Retinal pigment epithelial cell (primary cell): ENCODE measurements at regions not wholly inside any gene's neighbourhood (a gene's known extent, or its start where the extent isn't known, plus 50 kb on each side); places are given as distances from the start of the nearest gene placed in this dataset.

ENCODE experiments used
- DNase-seq: peaks from one replicate; pipeline ENCODE4 v3.0.0-alpha.2; 2010; ENCODE audit warnings: low read depth
- H3K4me3 ChIP-seq: 2 replicates; pipeline ENCODE4 v1.5.1; 2011; ENCODE audit warnings: mild to moderate bottlenecking, low read length, control low read depth, moderate library complexity
- TF ChIP-seq, protein P1 (sequence below): conservative IDR thresholded peaks from 2 replicates; pipeline ENCODE4 v1.5.1; 2011; ENCODE audit warnings: low read depth, low read length, control low read depth, inconsistent platforms

DNA sequence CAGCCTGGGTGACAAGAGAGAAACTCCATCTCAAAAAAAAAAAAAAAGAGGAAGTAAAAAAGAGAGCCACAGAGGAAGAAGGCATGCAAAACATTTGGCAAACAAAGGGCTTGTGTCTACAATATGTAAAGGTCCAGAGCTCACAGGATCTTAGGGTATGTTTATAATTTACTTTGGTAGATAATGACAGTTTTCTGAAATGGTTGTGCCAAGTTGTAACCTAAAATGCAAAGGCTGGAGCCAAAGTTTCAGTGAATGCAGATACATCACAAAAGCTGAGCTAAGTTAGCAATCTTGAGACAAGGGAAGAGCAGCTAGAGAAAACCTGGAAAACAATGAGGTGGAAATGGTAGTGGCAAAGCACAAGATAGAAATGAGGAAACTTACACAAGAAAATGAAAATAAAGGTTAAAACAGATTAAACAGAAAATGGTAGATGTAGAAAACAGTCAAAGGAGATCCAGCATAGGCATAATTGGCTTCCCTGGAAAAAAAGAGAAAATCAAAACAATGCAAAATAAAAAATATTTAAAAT lies 77.5 kb upstream of the HK2 start:
- TF ChIP-seq, protein P1, sequence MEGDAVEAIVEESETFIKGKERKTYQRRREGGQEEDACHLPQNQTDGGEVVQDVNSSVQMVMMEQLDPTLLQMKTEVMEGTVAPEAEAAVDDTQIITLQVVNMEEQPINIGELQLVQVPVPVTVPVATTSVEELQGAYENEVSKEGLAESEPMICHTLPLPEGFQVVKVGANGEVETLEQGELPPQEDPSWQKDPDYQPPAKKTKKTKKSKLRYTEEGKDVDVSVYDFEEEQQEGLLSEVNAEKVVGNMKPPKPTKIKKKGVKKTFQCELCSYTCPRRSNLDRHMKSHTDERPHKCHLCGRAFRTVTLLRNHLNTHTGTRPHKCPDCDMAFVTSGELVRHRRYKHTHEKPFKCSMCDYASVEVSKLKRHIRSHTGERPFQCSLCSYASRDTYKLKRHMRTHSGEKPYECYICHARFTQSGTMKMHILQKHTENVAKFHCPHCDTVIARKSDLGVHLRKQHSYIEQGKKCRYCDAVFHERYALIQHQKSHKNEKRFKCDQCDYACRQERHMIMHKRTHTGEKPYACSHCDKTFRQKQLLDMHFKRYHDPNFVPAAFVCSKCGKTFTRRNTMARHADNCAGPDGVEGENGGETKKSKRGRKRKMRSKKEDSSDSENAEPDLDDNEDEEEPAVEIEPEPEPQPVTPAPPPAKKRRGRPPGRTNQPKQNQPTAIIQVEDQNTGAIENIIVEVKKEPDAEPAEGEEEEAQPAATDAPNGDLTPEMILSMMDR, result no peak
- H3K4me3 ChIP-seq, result no peak overlapping the region
- no peak for DNase-seq

DNA sequence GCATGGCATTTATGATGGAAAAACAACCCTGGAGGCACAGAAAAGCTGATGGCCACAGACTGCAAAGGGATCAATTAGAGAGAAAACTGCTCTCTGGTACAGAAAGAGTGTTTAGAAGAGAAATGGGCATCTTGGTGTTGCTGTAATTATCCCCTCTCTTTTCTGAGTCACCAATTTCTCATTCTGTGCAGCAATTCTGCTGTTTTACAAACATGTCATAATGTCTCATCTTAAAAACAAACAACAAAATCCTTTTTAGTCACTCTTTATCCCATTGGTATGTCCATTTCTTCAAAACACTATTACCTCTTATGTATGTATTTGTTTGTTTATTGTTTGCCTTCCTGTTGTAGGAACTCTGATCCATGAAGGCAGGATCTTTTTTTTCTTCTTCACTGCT lies 73.9 kb upstream of the HK2 start:
- no peak overlapping the region for H3K4me3 ChIP-seq
- TF ChIP-seq, protein P1, result no peak
- no peak for DNase-seq

DNA sequence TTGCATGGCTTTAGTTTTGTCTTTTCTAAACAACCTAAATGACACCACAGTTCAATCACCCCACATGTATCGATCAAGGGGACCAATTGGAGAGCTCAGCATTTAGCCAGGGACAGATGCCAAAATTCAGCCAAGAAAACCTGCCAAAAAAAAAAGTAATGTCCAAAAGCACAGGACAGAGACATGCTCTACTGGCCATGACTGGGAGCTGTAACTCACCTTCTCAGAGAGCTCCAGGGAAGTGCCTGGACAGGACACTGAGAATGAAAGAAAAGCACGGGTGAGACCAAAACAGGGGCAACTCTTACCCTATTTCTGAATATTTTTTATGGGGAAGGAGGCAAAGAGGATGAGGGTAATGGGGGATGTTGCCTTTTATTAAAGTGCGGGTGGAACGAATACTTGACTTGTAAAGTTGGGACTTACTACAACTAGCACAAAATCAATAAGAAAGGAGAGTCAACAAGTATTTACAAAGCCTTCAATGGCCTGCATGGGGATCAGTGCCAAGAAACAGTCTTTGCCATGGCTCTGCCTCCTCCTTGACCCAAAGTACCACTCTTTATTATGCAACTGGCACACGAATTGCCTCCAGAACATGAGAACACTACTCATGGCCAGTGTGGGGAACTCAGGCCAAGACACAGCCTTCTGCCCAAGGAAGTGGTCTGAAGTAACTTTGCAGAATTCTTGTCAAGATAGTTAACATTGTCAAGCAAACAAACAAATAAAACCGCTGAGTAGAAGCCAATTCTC lies 72.9 kb upstream of the HK2 start:
- TF ChIP-seq, protein P1, result no peak
- H3K4me3 ChIP-seq, result no peak overlapping the region
- DNase-seq, result no peak

DNA sequence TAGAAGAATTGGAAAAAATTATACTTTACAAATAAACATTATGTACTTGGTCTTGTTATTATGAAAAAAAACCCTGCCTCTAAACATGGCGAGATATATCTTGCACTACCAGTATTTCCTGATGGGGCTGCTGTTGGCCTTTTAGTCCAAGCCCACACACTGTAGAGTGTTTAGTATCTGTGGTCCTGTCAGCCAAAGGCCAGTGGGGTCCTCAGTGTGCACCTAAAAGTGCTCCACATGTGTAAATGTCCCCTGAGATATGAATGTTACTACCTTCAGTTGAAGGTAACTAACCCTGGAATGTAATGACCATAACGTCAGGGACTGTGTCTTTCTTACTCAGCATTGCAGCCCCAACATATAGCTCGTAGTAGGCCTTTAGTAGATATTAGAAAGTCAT lies 71.1 kb upstream of the HK2 start:
- TF ChIP-seq, protein P1, result no peak
- no peak overlapping the region for H3K4me3 ChIP-seq
- DNase-seq, result no peak

DNA sequence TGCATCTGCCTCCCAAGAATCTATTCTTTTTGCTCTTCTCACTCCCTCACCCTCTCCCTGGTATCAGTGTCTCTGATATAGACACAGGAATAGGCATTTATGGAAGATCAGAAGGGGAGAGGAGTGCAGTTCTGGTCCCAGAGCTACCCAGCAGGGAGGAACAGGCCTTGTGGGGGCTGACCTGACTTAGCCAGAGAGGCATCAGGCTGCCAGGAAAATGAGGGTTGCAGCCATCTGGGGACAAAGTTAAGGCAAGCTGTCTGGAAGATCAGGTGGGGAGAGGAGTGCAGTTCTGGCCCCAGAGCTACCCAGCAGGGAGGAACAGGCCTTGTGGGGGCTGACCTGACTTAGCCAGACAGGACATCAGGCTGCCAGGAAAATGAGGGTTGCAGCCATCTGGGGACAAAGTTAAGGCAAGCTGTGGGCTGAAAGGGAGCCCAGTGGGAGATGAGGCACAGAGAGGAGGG lies 69.9 kb upstream of the HK2 start:
- no peak overlapping the region for H3K4me3 ChIP-seq
- TF ChIP-seq, protein P1, result no peak
- DNase-seq, result no peak

DNA sequence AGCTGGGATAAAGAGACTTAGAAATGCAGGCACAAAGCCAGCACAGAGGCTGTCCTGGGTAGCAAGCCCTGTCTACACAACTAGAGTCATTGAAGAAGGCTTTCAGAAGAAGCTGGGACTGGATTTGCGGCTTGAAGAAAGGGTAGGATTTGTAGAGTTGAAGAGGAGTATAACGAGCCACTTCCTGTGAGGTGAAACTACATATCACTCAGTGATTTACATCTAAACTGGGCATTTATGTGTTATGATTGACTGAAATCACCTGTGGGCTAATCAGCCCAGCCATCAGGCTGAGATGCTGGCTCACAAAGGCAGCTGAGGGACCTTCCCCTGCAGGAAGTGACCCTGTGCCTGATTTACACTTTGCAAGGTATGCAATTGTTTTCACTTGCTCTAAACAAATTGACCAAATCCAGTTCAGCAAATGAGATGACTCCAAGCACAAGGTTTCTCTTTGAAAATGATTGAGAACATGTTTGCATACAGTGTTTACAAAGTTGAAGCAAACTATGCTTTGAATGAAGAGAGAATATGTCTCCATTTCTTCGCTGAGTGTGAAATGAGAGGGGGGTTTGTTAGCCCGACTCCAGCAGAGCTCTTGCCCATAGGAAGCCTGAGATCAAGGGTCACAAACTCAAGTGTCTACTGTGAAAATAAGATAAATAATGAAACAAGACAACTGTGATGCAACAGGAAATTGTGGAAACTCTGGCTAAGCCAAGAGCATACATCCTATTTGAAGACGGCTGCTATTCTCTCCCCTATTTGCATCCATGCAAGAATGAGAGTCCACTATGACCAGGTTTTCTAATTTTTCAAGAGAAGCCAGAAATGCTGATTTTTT lies 69.3 kb upstream of the HK2 start:
- TF ChIP-seq, protein P1, result no peak
- no peak overlapping the region for H3K4me3 ChIP-seq
- no peak for DNase-seq
